ENCODE measurements at regions not wholly inside any gene's neighbourhood (a gene's known extent, or its start where the extent isn't known, plus 50 kb on each side); places are given as distances from the start of the nearest gene placed in this dataset.

- H3K4me1 ChIP-seq (ENCODE audit: insufficient read depth, low read length, severe bottlenecking): no peaks in the 10 kb centered on the region
- no peaks in the 10 kb centered on the region for H3K9me3 ChIP-seq (ENCODE audit: low read length)
- no peak for TF ChIP-seq EZH2 (IDR thresholded peaks at IDR 0.05; ENCODE audit: borderline replicate concordance, low read length)
- H3K79me2 ChIP-seq (ENCODE audit: insufficient read depth, low read length): no peaks in the 10 kb centered on the region
- H3K27ac ChIP-seq (ENCODE audit: low read depth, low read length, poor library complexity, severe bottlenecking): no peak overlapping the region
- H3K9ac ChIP-seq (ENCODE audit: low read length): no peak overlapping the region
- H3K9me2 ChIP-seq (ENCODE audit: low read depth, low read length): no peaks in the 10 kb centered on the region
- no peak overlapping the region for H2AFZ ChIP-seq (ENCODE audit: low read length)
- H3K36me3 ChIP-seq (ENCODE audit: insufficient read depth, low read length): no peaks in the 10 kb centered on the region
- no peaks in the 10 kb centered on the region for H3F3A ChIP-seq (ENCODE audit: insufficient read depth, low read length)
- no peak overlapping the region for H3K4me3 ChIP-seq (ENCODE audit: low read depth, low read length, poor library complexity, severe bottlenecking)
- H3K4me2 ChIP-seq (ENCODE audit: low read length): no peak overlapping the region
- no peaks in the 10 kb centered on the region for H3K27me3 ChIP-seq (ENCODE audit: insufficient read depth, low read length)
- H4K20me1 ChIP-seq (ENCODE audit: insufficient read depth, low read length): no peaks in the 10 kb centered on the region
Measured at GRCh38 chr17:15143524-15143923, 121.6 kb downstream of the PMP22 start.

- Histone ChIP-seq H3K4me1 (ENCODE audit: insufficient read depth, low read length, severe bottlenecking) (no peaks in the 10 kb centered on the region), H3K79me2 (ENCODE audit: insufficient read depth, low read length) (no peaks in the 10 kb centered on the region), H3K4me2 (ENCODE audit: low read length) (no peak overlapping the region), H3K27me3 (ENCODE audit: insufficient read depth, low read length) (no peaks in the 10 kb centered on the region), H3K4me3 (ENCODE audit: low read depth, low read length, poor library complexity, severe bottlenecking) (no peak overlapping the region), H3K27ac (ENCODE audit: low read depth, low read length, poor library complexity, severe bottlenecking) (no peak overlapping the region), H3K9me3 (ENCODE audit: low read length) (no peaks in the 10 kb centered on the region), H4K20me1 (ENCODE audit: insufficient read depth, low read length) (no peaks in the 10 kb centered on the region), H2AFZ (ENCODE audit: low read length) (no peak overlapping the region), H3K9me2 (ENCODE audit: low read depth, low read length) (no peaks in the 10 kb centered on the region), H3K36me3 (ENCODE audit: insufficient read depth, low read length) (no peaks in the 10 kb centered on the region), H3F3A (ENCODE audit: insufficient read depth, low read length) (no peaks in the 10 kb centered on the region), H3K9ac (ENCODE audit: low read length) (no peak overlapping the region)
- TF ChIP-seq EZH2 (IDR thresholded peaks at IDR 0.05; ENCODE audit: borderline replicate concordance, low read length) (no peak), CTCF (IDR thresholded peaks at IDR 0.05; ENCODE audit: low read length) (no peak)
Measured at GRCh38 chr17:15134363-15134762, 130.8 kb downstream of the PMP22 start.

- no peak overlapping the region for H3K4me3 ChIP-seq (ENCODE audit: low read depth, low read length, poor library complexity, severe bottlenecking)
- no peaks in the 10 kb centered on the region for H3K9me2 ChIP-seq (ENCODE audit: low read depth, low read length)
- TF ChIP-seq CTCF (IDR thresholded peaks at IDR 0.05; ENCODE audit: low read length): no peak
- TF ChIP-seq EZH2 (IDR thresholded peaks at IDR 0.05; ENCODE audit: borderline replicate concordance, low read length): no peak
- H3K79me2 ChIP-seq (ENCODE audit: insufficient read depth, low read length): no peaks in the 10 kb centered on the region
- H4K20me1 ChIP-seq (ENCODE audit: insufficient read depth, low read length): no peaks in the 10 kb centered on the region
- no peak overlapping the region for H2AFZ ChIP-seq (ENCODE audit: low read length)
- H3K27ac ChIP-seq (ENCODE audit: low read depth, low read length, poor library complexity, severe bottlenecking): no peak overlapping the region
- H3K27me3 ChIP-seq (ENCODE audit: insufficient read depth, low read length): no peaks in the 10 kb centered on the region
- H3K9ac ChIP-seq (ENCODE audit: low read length): no peak overlapping the region
- no peaks in the 10 kb centered on the region for H3F3A ChIP-seq (ENCODE audit: insufficient read depth, low read length)
- H3K4me1 ChIP-seq (ENCODE audit: insufficient read depth, low read length, severe bottlenecking): no peaks in the 10 kb centered on the region
- no peak overlapping the region for H3K4me2 ChIP-seq (ENCODE audit: low read length)
- H3K9me3 ChIP-seq (ENCODE audit: low read length): no peaks in the 10 kb centered on the region
- no peaks in the 10 kb centered on the region for H3K36me3 ChIP-seq (ENCODE audit: insufficient read depth, low read length)
Measured at GRCh38 chr17:15133826-15134225, 131.3 kb downstream of the PMP22 start.

GRCh38 chr17:15133143-15133542, 132.0 kb downstream of the PMP22 start:
- H3K9me2 ChIP-seq (ENCODE audit: low read depth, low read length): no peaks in the 10 kb centered on the region
- no peaks in the 10 kb centered on the region for H3F3A ChIP-seq (ENCODE audit: insufficient read depth, low read length)
- H3K36me3 ChIP-seq (ENCODE audit: insufficient read depth, low read length): no peaks in the 10 kb centered on the region
- H3K27me3 ChIP-seq (ENCODE audit: insufficient read depth, low read length): no peaks in the 10 kb centered on the region
- no peak overlapping the region for H3K4me2 ChIP-seq (ENCODE audit: low read length)
- H3K9ac ChIP-seq (ENCODE audit: low read length): no peak overlapping the region
- no peak overlapping the region for H3K4me3 ChIP-seq (ENCODE audit: low read depth, low read length, poor library complexity, severe bottlenecking)
- H3K9me3 ChIP-seq (ENCODE audit: low read length): no peaks in the 10 kb centered on the region
- H3K27ac ChIP-seq (ENCODE audit: low read depth, low read length, poor library complexity, severe bottlenecking): no peak overlapping the region
- H3K79me2 ChIP-seq (ENCODE audit: insufficient read depth, low read length): no peaks in the 10 kb centered on the region
- no peak overlapping the region for H2AFZ ChIP-seq (ENCODE audit: low read length)
- no peaks in the 10 kb centered on the region for H4K20me1 ChIP-seq (ENCODE audit: insufficient read depth, low read length)
- TF ChIP-seq EZH2 (IDR thresholded peaks at IDR 0.05; ENCODE audit: borderline replicate concordance, low read length): no peak
- TF ChIP-seq CTCF (IDR thresholded peaks at IDR 0.05; ENCODE audit: low read length): no peak
- H3K4me1 ChIP-seq (ENCODE audit: insufficient read depth, low read length, severe bottlenecking): no peaks in the 10 kb centered on the region
